ENCODE measurements at regions not wholly inside any gene's neighbourhood (a gene's known extent, or its start where the extent isn't known, plus 50 kb on each side); places are given as distances from the start of the nearest gene placed in this dataset.

DNA sequence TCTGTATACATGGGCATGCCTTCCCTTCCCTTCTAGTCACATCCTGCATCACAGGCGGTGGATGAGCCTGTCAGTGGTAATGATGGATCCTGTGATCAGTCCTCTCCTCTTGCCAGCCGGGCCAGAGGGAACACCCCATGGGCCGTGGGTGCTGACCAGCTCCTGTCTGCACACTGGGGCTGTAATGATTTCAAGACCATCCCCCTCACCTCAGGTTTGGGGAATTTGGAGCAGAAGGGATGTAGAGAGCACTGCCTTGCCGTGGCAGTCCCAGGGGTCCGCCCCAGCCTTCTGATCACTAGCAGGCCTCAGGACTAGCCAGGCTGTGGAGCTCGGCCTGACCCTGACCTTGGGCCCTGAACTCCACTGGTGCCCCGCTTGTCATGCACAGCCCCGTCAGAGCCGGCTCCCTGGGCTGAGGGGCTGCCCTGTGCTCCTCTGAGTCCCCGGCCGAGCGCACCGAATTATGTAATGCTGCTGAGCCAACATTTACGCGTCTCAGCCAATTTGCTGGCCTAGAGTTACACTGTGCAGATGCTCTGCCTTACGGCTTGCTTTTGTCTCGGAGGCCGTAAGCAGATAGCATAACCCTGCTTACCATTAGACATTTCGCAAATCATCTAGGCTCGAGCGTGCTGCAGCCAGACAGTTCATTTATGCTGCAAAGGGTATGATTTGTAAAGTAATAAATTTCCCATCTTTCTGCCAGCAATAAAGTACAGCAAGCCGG is 155.3 kb downstream of the MACROH2A1 start (continued):
- TF ChIP-seq, protein P1, sequence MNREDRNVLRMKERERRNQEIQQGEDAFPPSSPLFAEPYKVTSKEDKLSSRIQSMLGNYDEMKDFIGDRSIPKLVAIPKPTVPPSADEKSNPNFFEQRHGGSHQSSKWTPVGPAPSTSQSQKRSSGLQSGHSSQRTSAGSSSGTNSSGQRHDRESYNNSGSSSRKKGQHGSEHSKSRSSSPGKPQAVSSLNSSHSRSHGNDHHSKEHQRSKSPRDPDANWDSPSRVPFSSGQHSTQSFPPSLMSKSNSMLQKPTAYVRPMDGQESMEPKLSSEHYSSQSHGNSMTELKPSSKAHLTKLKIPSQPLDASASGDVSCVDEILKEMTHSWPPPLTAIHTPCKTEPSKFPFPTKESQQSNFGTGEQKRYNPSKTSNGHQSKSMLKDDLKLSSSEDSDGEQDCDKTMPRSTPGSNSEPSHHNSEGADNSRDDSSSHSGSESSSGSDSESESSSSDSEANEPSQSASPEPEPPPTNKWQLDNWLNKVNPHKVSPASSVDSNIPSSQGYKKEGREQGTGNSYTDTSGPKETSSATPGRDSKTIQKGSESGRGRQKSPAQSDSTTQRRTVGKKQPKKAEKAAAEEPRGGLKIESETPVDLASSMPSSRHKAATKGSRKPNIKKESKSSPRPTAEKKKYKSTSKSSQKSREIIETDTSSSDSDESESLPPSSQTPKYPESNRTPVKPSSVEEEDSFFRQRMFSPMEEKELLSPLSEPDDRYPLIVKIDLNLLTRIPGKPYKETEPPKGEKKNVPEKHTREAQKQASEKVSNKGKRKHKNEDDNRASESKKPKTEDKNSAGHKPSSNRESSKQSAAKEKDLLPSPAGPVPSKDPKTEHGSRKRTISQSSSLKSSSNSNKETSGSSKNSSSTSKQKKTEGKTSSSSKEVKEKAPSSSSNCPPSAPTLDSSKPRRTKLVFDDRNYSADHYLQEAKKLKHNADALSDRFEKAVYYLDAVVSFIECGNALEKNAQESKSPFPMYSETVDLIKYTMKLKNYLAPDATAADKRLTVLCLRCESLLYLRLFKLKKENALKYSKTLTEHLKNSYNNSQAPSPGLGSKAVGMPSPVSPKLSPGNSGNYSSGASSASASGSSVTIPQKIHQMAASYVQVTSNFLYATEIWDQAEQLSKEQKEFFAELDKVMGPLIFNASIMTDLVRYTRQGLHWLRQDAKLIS (CRISPR knock-in tag; IDR thresholded peaks at IDR 0.05), result no peak
- TF ChIP-seq POLR2G (IDR thresholded peaks at IDR 0.05; ENCODE audit: low read depth, low read length) (no peak), ZNF556 (CRISPR knock-in tag; IDR thresholded peaks at IDR 0.05; ENCODE audit: borderline replicate concordance) (no peak), JDP2 (CRISPR knock-in tag; IDR thresholded peaks at IDR 0.05; ENCODE audit: borderline replicate concordance) (no peak), FOXP1 (IDR thresholded peaks at IDR 0.05) (no peak), FOXP1 (CRISPR knock-in tag; IDR thresholded peaks at IDR 0.05) (no peak), SP140L (CRISPR knock-in tag; IDR thresholded peaks at IDR 0.05; ENCODE audit: borderline replicate concordance) (no peak), ZNF30 (CRISPR knock-in tag; IDR thresholded peaks at IDR 0.05) (no peak), ZNF331 (CRISPR knock-in tag; IDR thresholded peaks at IDR 0.05) (peak; percentile 77), YEATS2 (CRISPR knock-in tag; IDR thresholded peaks at IDR 0.05; ENCODE audit: borderline replicate concordance) (no peak), CREM (IDR thresholded peaks at IDR 0.05) (no peak), CREM (CRISPR knock-in tag; IDR thresholded peaks at IDR 0.05) (no peak), ZNF781 (CRISPR knock-in tag; IDR thresholded peaks at IDR 0.05; ENCODE audit: borderline replicate concordance, not compliant biosample characterization) (no peak), THYN1 (CRISPR knock-in tag; IDR thresholded peaks at IDR 0.05; ENCODE audit: borderline replicate concordance, low read depth) (no peak), ZFAT (CRISPR knock-in tag; conservative IDR thresholded peaks at IDR 0.05) (no peak), NONO (IDR thresholded peaks at IDR 0.05) (no peak), NONO (CRISPR knock-in tag; conservative IDR thresholded peaks at IDR 0.05) (no peak; the same call in 1 of the 2 replicates), ZSCAN22 (CRISPR knock-in tag; IDR thresholded peaks at IDR 0.05) (no peak), ZBTB7A (CRISPR knock-in tag; IDR thresholded peaks at IDR 0.05) (peak; percentile 65; the same call in 1 of the 2 replicates), ZFP1 (CRISPR knock-in tag; IDR thresholded peaks at IDR 0.05) (no peak), CBFB (CRISPR knock-in tag; IDR thresholded peaks at IDR 0.05) (no peak), JUND (CRISPR knock-in tag; IDR thresholded peaks at IDR 0.05) (no peak), ZNF20 (CRISPR knock-in tag; IDR thresholded peaks at IDR 0.05) (no peak)
- TF ChIP-seq, protein P2, sequence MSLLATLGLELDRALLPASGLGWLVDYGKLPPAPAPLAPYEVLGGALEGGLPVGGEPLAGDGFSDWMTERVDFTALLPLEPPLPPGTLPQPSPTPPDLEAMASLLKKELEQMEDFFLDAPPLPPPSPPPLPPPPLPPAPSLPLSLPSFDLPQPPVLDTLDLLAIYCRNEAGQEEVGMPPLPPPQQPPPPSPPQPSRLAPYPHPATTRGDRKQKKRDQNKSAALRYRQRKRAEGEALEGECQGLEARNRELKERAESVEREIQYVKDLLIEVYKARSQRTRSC (CRISPR knock-in tag; IDR thresholded peaks at IDR 0.05; ENCODE audit: low read depth), result no peak
- TF ChIP-seq, protein P3, sequence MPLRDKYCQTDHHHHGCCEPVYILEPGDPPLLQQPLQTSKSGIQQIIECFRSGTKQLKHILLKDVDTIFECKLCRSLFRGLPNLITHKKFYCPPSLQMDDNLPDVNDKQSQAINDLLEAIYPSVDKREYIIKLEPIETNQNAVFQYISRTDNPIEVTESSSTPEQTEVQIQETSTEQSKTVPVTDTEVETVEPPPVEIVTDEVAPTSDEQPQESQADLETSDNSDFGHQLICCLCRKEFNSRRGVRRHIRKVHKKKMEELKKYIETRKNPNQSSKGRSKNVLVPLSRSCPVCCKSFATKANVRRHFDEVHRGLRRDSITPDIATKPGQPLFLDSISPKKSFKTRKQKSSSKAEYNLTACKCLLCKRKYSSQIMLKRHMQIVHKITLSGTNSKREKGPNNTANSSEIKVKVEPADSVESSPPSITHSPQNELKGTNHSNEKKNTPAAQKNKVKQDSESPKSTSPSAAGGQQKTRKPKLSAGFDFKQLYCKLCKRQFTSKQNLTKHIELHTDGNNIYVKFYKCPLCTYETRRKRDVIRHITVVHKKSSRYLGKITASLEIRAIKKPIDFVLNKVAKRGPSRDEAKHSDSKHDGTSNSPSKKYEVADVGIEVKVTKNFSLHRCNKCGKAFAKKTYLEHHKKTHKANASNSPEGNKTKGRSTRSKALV (CRISPR knock-in tag; IDR thresholded peaks at IDR 0.05), result no peak
- TF ChIP-seq, protein P4, sequence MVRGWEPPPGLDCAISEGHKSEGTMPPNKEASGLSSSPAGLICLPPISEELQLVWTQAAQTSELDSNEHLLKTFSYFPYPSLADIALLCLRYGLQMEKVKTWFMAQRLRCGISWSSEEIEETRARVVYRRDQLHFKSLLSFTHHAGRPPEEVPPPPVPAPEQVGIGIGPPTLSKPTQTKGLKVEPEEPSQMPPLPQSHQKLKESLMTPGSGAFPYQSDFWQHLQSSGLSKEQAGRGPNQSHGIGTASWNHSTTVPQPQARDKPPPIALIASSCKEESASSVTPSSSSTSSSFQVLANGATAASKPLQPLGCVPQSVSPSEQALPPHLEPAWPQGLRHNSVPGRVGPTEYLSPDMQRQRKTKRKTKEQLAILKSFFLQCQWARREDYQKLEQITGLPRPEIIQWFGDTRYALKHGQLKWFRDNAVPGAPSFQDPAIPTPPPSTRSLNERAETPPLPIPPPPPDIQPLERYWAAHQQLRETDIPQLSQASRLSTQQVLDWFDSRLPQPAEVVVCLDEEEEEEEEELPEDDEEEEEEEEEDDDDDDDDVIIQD (CRISPR knock-in tag; IDR thresholded peaks at IDR 0.05; ENCODE audit: low read depth), result no peak

All from HepG2 (cell line).